GM12872 (cell line): ENCODE measurements at regions not wholly inside any gene's neighbourhood (a gene's known extent, or its start where the extent isn't known, plus 50 kb on each side); places are given as distances from the start of the nearest gene placed in this dataset.

Source experiments
- CTCF ChIP-seq: IDR thresholded peaks from 3 replicates; pipeline ENCODE4 v1.5.1; 2011; ENCODE audit warnings: low read depth, mild to moderate bottlenecking, low read length, moderate library complexity; ENCODE audit not compliant: insufficient read depth

GRCh38 chr5:29697785-29698414 is 1495.6 kb upstream of the CDH6 start:
- 0 out of 3 replicates have a peak, but pooled peaks have one; percentile 15 for TF ChIP-seq CTCF

GRCh38 chr5:29697278-29697677 is 1496.2 kb upstream of the CDH6 start:
- no peak for TF ChIP-seq CTCF

GRCh38 chr5:29672678-29673077 is 1520.8 kb upstream of the CDH6 start:
- no peak for TF ChIP-seq CTCF

GRCh38 chr5:29662876-29663275 is 1530.6 kb upstream of the CDH6 start:
- TF ChIP-seq CTCF = no peak

- no peak for TF ChIP-seq CTCF
These were observed 1538.5 kb upstream of the CDH6 start for GRCh38 chr5:29654954-29655353.

- TF ChIP-seq CTCF = no peak
These were observed 1544.2 kb upstream of the CDH6 start for GRCh38 chr5:29649321-29649720.

- no peak for TF ChIP-seq CTCF
These were observed 1550.9 kb upstream of the CDH6 start for GRCh38 chr5:29642601-29643000.
